A673 (cell line): ENCODE measurements at regions not wholly inside any gene's neighbourhood (a gene's known extent, or its start where the extent isn't known, plus 50 kb on each side); places are given as distances from the start of the nearest gene placed in this dataset.

Experiments used
- BruUV-seq: library from RNA; stranded (reverse); fragments of 400-500 nt; replicated peaks from 2 replicates; lab custom pipeline; 2021; lab: Mats Ljungman, UMichigan
- CTCF ChIA-PET: fragments of 300-600 bp; sonication (Branson Sonifier 250); formaldehyde crosslinking; loops from one replicate; lab custom pipeline; 2022; ENCODE audit warnings: antibody characterized with exemption; lab: Charles Lee
- POLR2A ChIA-PET: fragments of 300-600 bp; sonication (Branson Sonifier 250); formaldehyde crosslinking; loops from one replicate; lab custom pipeline; 2022; ENCODE audit warnings: antibody characterized with exemption; ENCODE audit not compliant: low non-redundant PET; lab: Charles Lee
- DNase-seq: peaks from one replicate; pipeline ENCODE4 v3.0.0-alpha.2; 2015; ENCODE audit warnings: low spot score
- H3K27ac ChIP-seq: fragments of 200-600 bp; sonication (generic); 2 replicates; pipeline ENCODE4 v1.5.1; 2016; ENCODE audit warnings: mixed run types, low read depth, mild to moderate bottlenecking, mixed read lengths, antibody characterized with exemption, low read length; ENCODE audit not compliant: poor library complexity, severe bottlenecking
- H3K27me3 ChIP-seq: fragments of 200-600 bp; sonication (generic); replicated peaks from 2 replicates; pipeline ENCODE4 v1.6.1; 2017; ENCODE audit warnings: mixed run types, low read depth, mild to moderate bottlenecking, mixed read lengths, antibody characterized with exemption, low read length; ENCODE audit not compliant: insufficient read depth, poor library complexity
- H3K36me3 ChIP-seq: fragments of 200-600 bp; sonication (generic); 2 replicates; pipeline ENCODE4 v1.6.1; 2016; ENCODE audit warnings: mixed run types, mild to moderate bottlenecking, mixed read lengths, antibody characterized with exemption, low read length; ENCODE audit not compliant: insufficient read depth, poor library complexity, severe bottlenecking
- H3K4me1 ChIP-seq: fragments of 200-600 bp; sonication (generic); 2 replicates; pipeline ENCODE4 v1.6.1; 2017; ENCODE audit warnings: mixed run types, mild to moderate bottlenecking, mixed read lengths, antibody characterized with exemption, low read length; ENCODE audit not compliant: insufficient read depth, poor library complexity, severe bottlenecking
- H3K4me3 ChIP-seq: fragments of 200-600 bp; sonication (generic); 2 replicates; pipeline ENCODE4 v1.5.1; 2016; ENCODE audit warnings: low read depth, mixed run types, mild to moderate bottlenecking, mixed read lengths, low read length; ENCODE audit not compliant: poor library complexity, severe bottlenecking
- H3K9me3 ChIP-seq: fragments of 200-600 bp; sonication (generic); 2 replicates; pipeline ENCODE4 v1.6.1; 2016; ENCODE audit warnings: mixed run types, low read depth, mild to moderate bottlenecking, mixed read lengths, antibody characterized with exemption, low read length; ENCODE audit not compliant: poor library complexity, severe bottlenecking
- CTCF ChIP-seq: fragments of 300-800, 200-600 bp; sonication (generic); conservative IDR thresholded peaks from 2 replicates; pipeline ENCODE4 v1.5.1; 2017; ENCODE audit warnings: low read depth, mild to moderate bottlenecking, antibody characterized with exemption, low read length, moderate library complexity, mixed read lengths
- EZH2 ChIP-seq: fragments of 200-600 bp; sonication (generic); IDR thresholded peaks from 2 replicates; pipeline ENCODE4 v1.6.1; 2017; ENCODE audit warnings: borderline replicate concordance, low read depth, mild to moderate bottlenecking, mixed read lengths, antibody characterized with exemption, low read length; ENCODE audit not compliant: poor library complexity, severe bottlenecking
- intact Hi-C: fragments of 100-400 bp; cut with micrococcal nuclease; formaldehyde crosslinking; loops from one replicate; pipeline ENCODE4 v1.10.0; 2022; ENCODE audit not compliant: unreplicated experiment

DNA sequence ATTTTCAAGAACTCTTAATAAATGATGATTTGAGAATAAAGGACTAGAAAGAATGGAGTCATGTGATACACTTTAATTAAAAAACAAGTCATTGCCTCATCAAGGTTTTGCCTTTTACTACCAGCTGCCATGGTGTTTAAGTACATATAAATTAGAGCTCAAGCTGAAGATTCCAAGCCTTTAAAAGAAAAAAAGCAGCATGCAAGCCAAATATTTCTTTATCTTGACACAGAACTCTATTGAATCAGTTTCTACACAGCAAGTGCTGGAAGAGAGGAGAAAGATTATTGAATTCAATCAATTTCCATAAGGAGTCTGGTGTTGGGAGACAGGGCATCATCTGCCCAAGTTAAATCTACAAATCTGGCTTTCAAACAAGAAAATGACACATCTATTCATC, 347.9 kb downstream of the WDR11 start:
- no TSS peak for BruUV-seq
- Histone ChIP-seq H3K36me3 (no peaks in the 10 kb centered on the region), H3K27me3 (peaks cover 34% of the 10 kb centered on the region), H3K27ac (no peak overlapping the region), H3K9me3 (no peaks in the 10 kb centered on the region), H3K4me3 (no peak overlapping the region), H3K4me1 (no peaks in the 10 kb centered on the region)
- intact Hi-C loops: no loop called here
- POLR2A ChIA-PET: no interaction called here
- no peak for DNase-seq
- TF ChIP-seq CTCF: no peak
- TF ChIP-seq EZH2: no peak
- CTCF ChIA-PET: no interaction called here

GRCh38 chr10:121205625-121206024, 354.5 kb downstream of the WDR11 start:
- Histone ChIP-seq H3K36me3 (no peaks in the 10 kb centered on the region), H3K9me3 (no peaks in the 10 kb centered on the region), H3K27ac (no peak overlapping the region), H3K27me3 (peaks cover 39% of the 10 kb centered on the region), H3K4me3 (no peak overlapping the region), H3K4me1 (no peaks in the 10 kb centered on the region)
- ChIA-PET CTCF (no interaction called here), POLR2A (no interaction called here)
- DNase-seq: no peak
- TF ChIP-seq CTCF (no peak), EZH2 (no peak)
- intact Hi-C loops: no loop called here
- BruUV-seq: no TSS peak

DNA sequence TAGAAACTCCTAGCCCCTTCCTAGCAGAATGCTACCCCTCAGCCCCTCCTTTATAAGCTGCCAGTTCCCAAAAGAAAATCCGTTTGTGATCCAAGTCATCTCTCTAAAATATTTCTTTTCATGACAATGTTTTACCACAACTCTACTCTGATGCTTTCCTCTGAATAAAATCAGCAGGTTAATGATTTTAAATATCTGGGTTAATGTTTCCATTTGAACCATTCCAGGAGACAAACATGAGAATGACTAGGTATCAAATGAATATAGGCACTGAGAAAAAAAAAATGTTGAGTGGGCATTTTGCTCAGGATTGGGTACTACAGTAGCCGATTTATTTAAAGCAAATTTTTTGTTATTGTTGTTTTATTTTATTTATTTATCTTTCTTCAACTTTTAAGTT, 360.3 kb downstream of the WDR11 start:
- H3K27ac ChIP-seq: no peak overlapping the region
- intact Hi-C loops: no loop called here
- TF ChIP-seq EZH2: no peak
- no peak for TF ChIP-seq CTCF
- peaks cover 15% of the 10 kb centered on the region for H3K27me3 ChIP-seq
- no peaks in the 10 kb centered on the region for H3K36me3 ChIP-seq
- no peak overlapping the region for H3K4me3 ChIP-seq
- ChIA-PET POLR2A (no interaction called here), CTCF (no interaction called here)
- H3K9me3 ChIP-seq: no peaks in the 10 kb centered on the region
- BruUV-seq: no TSS peak
- DNase-seq: no peak
- H3K4me1 ChIP-seq: no peaks in the 10 kb centered on the region
